T47D (cell line): ENCODE measurements at regions not wholly inside any gene's neighbourhood (a gene's known extent, or its start where the extent isn't known, plus 50 kb on each side); places are given as distances from the start of the nearest gene placed in this dataset.

Experiments
- DNase-seq, 2 experiments: peaks; one replicate each; pipeline versions ENCODE4 v3.0.0 to v3.0.0-alpha.2; 2011 to 2012; ENCODE audit warnings: low read depth in 1 of 2, low spot score in 1 of 2
- JUND ChIP-seq: IDR thresholded peaks from 2 replicates; pipeline ENCODE4 v1.6.1; 2012; ENCODE audit warnings: low read depth
- in situ Hi-C: cut with HindIII; loops from 2 replicates; pipeline ENCODE4 v1.10.0; 2016; ENCODE audit warnings: low sequenced_read_pairs, low pct_unique_long_range_greater_than_20kb

DNA sequence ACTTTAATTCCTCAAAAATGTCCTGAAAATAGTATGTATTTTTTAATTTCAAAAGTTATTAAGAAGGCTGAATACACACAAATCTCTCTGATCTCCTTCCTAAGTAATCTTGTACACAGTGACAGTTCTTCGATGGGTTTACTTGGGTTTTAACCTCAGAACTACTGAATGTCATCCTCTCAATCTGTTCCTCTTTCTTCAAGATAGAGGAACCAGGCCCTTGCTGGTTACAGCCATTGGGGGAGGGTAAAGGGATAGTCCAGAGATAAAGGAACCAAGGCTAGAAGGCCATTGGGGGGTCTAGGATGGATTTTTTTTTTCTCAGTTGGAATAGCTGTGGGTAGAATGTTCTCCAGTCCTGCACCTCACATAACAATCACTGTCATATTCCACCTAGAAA, 224.9 kb downstream of the SKIDA1 start:
- TF ChIP-seq JUND: no peak
- DNase-seq: no peak
- in situ Hi-C loops: no loop called here

DNA sequence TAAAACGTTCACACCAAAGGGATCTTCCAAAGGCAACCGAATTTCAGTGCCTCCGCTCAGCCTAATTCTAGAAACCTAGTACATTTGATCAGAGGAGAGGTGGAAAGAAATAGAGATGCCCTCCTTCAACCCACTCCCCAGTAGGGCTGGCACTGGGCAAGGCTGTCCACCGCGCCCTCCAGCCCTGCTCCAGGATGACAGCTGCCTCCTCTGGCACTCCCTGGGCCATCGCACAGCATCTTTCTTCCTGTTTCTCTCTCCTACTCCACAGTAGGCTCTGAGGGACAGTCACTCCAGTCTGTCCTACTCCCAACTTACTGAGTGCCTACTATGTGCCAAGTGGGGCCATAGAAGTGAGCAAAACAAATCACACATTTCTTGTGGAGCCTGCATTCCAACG, 226.2 kb downstream of the SKIDA1 start:
- no peak for DNase-seq
- in situ Hi-C loops: no loop called here
- no peak for TF ChIP-seq JUND

DNA sequence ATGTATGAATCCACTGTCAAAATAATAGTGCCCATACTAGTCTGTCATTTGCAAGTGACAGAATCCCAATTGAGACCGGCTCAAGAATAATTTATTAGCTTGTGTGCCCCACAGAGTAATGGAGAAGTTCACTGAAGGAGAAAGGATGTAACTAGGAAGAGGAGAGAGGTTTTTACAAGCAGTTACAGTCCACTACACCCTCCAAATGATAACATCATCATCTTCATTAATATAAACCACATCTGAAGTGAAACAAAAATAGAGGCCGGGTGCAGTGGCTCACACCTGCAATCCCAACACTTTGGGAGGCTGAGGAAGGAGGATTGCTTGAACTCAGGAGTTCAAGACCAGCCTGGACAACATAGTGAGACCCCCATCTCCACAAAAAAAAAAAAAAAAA, 226.8 kb downstream of the SKIDA1 start:
- in situ Hi-C loops: no loop called here
- TF ChIP-seq JUND: no peak
- DNase-seq: no peak

DNA sequence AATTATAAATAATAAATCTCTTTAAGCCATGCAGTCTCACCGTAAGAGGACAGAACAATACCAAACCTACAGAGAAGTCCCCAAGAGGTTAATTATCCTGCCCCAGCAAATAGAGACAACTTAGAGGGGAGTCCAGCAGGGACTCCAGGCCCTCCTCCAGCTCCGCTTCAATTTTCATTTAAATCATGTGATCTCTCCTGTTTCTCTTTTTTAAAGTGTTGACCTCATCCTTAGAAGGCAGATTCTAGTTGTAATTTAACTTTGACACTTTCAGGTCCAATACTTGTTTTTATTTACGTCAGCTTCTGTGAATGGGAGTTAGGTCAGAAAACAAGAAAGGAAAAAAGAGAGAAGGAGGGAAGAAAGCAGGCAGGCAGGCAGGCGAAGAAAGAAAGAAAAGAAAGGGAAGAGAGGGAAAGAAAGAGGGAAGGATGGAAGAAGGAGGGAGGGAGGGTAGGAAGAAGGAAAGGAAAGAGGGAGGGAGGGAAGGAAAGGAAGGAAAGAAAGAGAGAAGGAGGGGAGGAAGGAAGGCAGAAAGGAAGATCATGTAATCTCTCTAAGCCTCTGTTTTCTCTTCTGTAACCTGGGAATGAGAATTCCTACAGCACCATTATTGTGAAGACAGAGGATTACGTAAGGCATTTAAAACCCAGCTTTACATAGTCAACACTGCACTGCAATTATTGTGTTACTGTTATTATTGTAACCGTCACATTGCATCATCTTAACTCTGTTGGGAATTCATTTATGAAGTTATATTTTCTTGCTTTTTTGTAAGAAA, 227.7 kb downstream of the SKIDA1 start:
- no peak for DNase-seq
- no peak for TF ChIP-seq JUND
- in situ Hi-C loops: no loop called here

DNA sequence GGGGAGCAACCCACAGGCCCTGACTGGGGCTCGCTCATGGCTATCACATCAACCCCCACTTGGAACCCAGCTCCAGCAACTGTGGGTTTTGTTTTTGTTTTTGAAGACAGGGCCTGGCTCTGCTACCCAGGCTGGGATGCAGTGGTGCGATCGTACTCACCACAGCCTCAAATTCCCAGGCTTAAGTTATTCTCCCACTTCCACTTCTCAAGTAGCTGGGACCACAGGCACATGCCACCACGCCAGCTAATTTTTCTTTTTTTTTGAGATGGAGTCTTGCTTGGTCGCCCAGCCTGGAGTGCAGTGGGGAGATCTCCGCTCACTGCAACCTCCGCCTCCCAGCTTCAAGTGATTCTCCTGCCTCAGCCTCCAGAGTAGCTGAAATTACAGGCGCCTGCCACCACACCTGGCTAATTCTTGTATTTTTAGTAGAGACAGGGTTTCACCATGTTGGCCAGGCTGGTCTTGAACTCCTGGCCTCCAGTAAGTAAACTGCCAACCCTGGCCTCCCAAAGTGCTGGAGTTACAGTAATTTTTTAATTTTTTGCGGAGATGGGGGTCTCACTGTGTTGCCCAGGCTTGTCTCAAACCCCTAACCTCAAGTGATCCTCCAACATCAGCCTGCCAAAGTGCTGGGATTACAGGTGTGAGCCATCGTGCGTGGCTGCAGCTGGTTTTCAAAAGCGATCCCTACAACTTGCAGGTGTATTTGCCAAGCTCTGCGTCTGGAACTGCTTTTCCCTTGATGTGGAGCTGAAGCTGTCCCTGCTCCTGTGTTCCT, 228.7 kb downstream of the SKIDA1 start:
- no peak for TF ChIP-seq JUND
- in situ Hi-C loops: no loop called here
- no peak for DNase-seq

DNA sequence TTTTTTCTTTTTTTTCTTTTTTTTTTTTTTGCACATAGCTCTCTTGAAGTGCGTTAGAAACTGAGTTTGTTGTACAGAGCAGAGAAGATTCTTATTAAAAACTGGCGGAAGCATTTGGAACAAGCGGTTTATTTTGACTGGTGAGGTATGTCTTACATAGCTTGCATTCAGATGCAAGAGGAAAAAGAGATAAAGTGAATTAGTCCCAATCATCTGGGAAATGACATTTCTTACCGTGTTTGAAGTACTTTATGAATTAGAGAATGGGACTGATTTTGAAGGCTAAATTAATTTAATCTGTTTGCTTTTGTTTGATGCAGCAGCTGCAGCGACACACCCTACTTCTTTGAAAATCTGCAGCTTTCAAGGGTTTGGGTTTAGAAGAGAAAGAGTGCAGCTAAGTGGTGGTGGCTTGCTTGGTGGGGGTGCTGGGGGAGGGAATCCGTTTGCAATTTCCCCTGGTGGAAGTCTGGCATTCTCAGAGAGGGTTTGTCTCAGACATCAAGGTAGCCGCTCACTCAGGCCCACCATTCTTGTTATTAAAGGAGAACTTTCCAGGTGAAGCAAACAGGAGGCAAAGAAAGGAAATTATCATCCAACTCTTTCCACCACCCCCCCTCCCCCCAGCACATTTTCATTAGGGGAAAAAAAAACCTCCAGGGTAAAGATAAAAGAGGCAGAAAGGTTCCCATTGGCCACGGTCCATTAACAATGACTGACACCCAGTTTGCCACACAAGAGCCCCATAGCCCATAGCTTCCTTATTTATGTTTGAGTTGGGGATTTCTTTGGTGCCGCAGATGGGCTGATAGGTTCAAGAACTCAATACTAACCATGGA, 231.7 kb downstream of the SKIDA1 start:
- TF ChIP-seq JUND: no peak
- in situ Hi-C loops: no loop called here
- no peak for DNase-seq

DNA sequence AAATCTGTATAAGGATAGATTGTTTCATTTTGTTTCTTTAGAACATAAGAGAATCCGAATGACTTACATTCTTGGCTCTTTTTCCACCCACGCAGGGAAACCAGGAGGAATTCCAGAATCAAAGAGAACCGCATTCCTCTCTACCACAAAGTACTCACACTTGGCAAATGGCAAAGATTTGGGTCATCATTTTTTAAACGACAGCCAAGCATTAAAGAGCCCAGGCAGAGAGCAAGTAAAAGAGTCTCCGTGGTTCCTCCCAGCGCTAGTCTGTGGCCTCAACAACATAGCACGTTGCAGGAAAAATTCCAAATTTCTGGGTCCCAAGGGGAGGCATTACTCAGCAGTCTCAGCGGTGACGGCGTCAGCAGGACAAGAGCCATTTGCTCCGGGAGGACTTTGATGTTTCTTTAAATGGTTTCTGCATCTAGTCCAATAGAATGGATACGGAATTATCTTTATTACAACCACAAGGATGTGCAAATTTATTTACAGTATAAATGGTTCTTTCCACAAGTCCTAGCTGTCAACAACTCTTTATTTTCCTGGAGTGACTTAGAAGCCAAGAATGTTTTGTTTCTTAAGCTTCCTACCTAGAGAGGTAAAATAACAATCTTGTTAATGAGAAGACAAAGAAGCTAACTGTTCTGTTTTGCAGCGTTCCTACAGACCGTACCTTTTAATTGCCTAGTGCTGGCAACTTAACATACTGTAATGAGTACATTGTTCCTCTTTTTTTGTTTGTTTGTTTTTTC, 232.5 kb downstream of the SKIDA1 start:
- TF ChIP-seq JUND: no peak
- in situ Hi-C loops: no loop called here
- DNase-seq: peak in 1 of 2 experiments; percentile 86

DNA sequence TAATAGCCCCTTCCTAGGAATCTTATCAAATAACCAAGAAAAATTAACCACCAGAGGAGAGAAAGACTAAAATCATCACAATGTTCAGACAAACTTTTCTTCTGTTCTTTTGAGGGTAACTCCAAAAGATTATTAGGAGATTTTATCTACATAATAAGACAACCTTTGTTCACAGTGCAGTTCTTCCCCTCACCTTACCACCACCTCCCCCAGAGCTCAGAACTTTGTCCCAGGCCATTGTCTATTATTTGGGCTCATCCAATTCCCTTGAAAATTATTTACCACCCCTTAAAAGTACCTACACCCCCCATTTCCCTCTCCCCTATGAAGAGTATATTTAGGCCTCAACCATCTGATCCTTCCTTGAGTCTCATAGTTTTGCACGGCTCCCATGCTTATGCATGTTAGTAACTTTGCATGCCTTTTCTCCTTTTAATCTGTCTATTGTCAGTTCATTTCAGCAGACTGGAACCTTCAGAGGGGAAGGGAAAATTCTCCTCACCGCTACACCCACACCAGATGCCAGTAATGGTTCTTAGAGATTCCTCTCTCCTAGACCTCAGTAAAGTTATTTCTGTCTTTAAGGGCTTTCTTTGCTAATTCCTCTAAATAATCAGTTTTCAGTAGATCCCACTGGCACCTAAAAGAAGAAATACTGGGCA, 234.9 kb downstream of the SKIDA1 start:
- no peak for TF ChIP-seq JUND
- DNase-seq: no peak
- in situ Hi-C loops: no loop called here

DNA sequence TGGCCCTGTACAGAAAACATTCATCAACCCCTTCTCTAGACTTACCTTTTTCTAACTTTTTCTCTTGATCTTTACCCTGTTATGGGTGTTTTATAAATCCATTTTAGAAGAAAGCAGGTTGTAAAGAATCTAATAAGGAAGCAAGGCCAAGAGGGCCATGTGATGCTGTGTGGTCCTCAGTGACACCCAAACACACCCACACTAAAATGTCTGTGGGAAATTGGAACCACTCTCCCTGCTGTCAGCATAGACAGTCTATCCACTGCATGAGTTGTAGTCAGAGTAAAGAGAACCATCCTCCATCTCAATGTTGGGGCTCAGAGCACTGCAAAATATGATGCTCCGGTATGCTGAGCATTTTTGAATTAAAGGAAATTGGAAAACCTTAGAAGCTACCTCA, 235.5 kb downstream of the SKIDA1 start:
- no peak for TF ChIP-seq JUND
- in situ Hi-C loops: no loop called here
- no peak for DNase-seq

DNA sequence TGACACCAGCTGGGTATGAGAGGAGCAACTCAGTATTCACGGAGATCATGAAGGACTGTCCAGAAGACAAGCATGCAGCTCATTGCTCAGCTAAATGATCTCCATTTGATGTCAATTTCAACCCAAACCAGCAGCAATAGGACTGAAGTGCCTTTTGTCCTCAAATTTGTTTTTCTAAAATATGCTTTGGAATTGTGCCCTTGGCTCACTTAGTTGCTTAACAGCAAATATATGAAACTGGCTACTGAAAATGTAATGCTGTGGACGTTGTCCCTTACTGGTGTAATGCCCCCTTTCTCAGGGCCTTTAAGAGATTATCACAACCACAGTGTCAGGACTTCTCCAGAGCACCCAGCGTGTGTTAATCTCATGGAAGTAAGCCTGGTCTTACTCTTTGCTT, 236.2 kb downstream of the SKIDA1 start:
- no peak for TF ChIP-seq JUND
- in situ Hi-C loops: no loop called here
- DNase-seq: no peak

DNA sequence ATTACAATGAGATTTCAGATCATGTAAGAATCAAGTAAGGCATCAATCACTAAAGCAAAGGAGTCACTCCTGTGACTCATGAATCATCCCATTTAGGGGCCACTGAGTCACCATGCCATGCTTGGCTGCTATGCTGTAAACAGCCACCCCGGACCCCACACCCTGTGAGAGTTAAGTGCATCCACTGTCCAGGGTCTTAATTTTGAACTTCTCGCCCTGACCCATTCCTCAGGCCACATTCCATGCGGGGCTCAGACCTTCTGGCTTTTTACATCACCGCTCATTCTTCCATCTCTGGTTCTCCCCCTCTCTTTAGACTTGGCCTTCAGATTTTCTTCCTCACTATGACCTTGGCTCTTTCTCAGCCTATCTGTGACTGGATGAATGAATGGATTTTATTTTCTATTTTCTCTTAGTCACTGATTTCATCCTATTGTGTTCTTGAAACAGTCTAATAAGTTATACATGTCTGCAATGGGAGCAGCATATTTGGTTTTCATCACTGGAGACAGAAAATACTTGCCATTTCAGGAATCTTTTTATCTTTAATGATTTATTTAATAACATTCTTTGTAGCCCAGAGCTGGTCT, 239.6 kb downstream of the SKIDA1 start:
- in situ Hi-C loops: no loop called here
- no peak for TF ChIP-seq JUND
- DNase-seq: no peak
